GM12891 (cell line): ENCODE measurements at regions not wholly inside any gene's neighbourhood (a gene's known extent, or its start where the extent isn't known, plus 50 kb on each side); places are given as distances from the start of the nearest gene placed in this dataset.

Source experiments
- PAX5 ChIP-seq: IDR thresholded peaks from 2 replicates; pipeline ENCODE4 v1.6.1; 2011; ENCODE audit warnings: low read length, moderate library complexity, mild to moderate bottlenecking; ENCODE audit not compliant: insufficient read depth, severe bottlenecking
- POLR2A ChIP-seq: IDR thresholded peaks from 2 replicates; pipeline ENCODE4 v1.6.1; 2011; ENCODE audit warnings: low read depth, low read length, control low read depth
- POLR2AphosphoS5 ChIP-seq: IDR thresholded peaks from 2 replicates; pipeline ENCODE4 v1.6.1; 2011; ENCODE audit warnings: low read depth, low read length, control low read depth
- POU2F2 ChIP-seq: IDR thresholded peaks from 2 replicates; pipeline ENCODE4 v1.6.1; 2011; ENCODE audit warnings: low read depth, mild to moderate bottlenecking, control low read depth, low read length, moderate library complexity
- SPI1 ChIP-seq: IDR thresholded peaks from 2 replicates; pipeline ENCODE4 v1.6.1; 2011; ENCODE audit warnings: low read depth, low read length, control low read depth
- TAF1 ChIP-seq: IDR thresholded peaks from 2 replicates; pipeline ENCODE4 v1.6.1; 2011; ENCODE audit warnings: low read depth, low read length, control low read depth

GRCh38 chr12:123043536-123044001, 63.1 kb downstream of the ARL6IP4 start:
- TF ChIP-seq POLR2A (no peak), TAF1 (no peak), POU2F2 (no peak), POLR2AphosphoS5 (no peak), SPI1 (no peak), PAX5 (no peak)
